Astrocyte of the cerebellum (primary cell): ENCODE measurements at regions not wholly inside any gene's neighbourhood (a gene's known extent, or its start where the extent isn't known, plus 50 kb on each side); places are given as distances from the start of the nearest gene placed in this dataset.
A peak's percentile ranks its signal among the peaks of the same experiment; 100 is the strongest.

Experiments used
- DNase-seq: peaks from one replicate; pipeline ENCODE4 v3.0.0-alpha.2; 2011; ENCODE audit warnings: low read depth
- H3K4me3 ChIP-seq: 2 replicates; pipeline ENCODE4 v1.5.1; 2011; ENCODE audit warnings: mild to moderate bottlenecking, low read depth, low read length, moderate library complexity
- CTCF ChIP-seq: IDR thresholded peaks from 2 replicates; pipeline ENCODE4 v1.5.1; 2012; ENCODE audit warnings: low read length, low read depth, moderate library complexity, mild to moderate bottlenecking; ENCODE audit errors: missing control alignments
- in situ Hi-C: cut with HindIII; loops from 2 replicates; pipeline ENCODE4 v1.10.0; 2017; ENCODE audit warnings: low sequenced_read_pairs

DNA sequence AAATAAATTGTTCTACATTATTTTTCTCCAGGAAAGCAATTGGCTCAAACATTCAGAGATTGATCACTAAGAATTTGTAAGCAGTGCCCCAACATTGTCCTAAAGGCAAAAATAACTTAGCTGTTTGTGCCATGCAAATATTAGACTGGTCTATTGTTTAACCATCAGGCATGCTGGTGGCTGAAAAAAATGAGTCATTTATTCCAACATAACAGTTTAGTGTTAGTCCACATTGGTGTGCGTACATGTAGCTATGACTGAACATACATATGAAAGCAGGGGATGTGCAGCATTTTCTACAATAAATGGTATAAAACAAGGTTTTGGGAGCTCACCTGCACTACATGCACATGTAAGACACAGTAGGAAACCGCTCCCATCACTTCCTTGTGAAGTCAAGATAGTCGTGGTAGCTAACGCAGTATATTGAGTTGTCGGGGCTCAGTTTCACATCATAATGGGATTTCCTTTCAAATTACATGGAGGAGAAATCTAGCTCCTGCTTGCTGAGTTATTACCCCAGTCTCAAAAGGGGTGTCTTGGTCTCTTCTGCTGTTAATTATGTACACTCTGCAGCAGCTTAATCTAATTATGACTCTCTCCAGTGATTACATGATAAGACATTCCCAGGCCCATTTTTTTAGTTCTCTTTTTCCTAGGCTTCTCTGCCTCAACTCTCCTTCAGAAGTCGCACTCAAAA is 199.4 kb downstream of the LYPLAL1 start:
- in situ Hi-C loops, result no loop called here
- no peak for TF ChIP-seq CTCF
- no peak for DNase-seq
- no peak overlapping the region for H3K4me3 ChIP-seq

- in situ Hi-C loops, result no loop called here
These were observed 197.8 kb downstream of the LYPLAL1 start for GRCh38 chr1:219371471-219371870.

GRCh38 chr1:219367496-219367895 is 193.8 kb downstream of the LYPLAL1 start:
- no peak overlapping the region for H3K4me3 ChIP-seq
- in situ Hi-C loops, result no loop called here
- DNase-seq, result no peak
- TF ChIP-seq CTCF, result no peak

More at GRCh38 chr1:219371471-219371870, 197.8 kb downstream of the LYPLAL1 start:
- no peak for TF ChIP-seq CTCF
- no peak for DNase-seq
- H3K4me3 ChIP-seq, result no peak overlapping the region

- in situ Hi-C loops, result no loop called here
- DNase-seq, result peak; percentile 27
- H3K4me3 ChIP-seq, result no peak overlapping the region
- TF ChIP-seq CTCF, result no peak
These were observed 191.8 kb downstream of the LYPLAL1 start for GRCh38 chr1:219365451-219365850.

- H3K4me3 ChIP-seq, result no peak overlapping the region
- no peak for DNase-seq
- no peak for TF ChIP-seq CTCF
- in situ Hi-C loops, result no loop called here
These were observed 189.0 kb downstream of the LYPLAL1 start for GRCh38 chr1:219362702-219363101.

GRCh38 chr1:219359126-219359525 is 185.4 kb downstream of the LYPLAL1 start:
- in situ Hi-C loops, result no loop called here
- no peak for DNase-seq
- no peak overlapping the region for H3K4me3 ChIP-seq
- TF ChIP-seq CTCF, result no peak

GRCh38 chr1:219358080-219358479 is 184.4 kb downstream of the LYPLAL1 start:
- DNase-seq, result no peak
- in situ Hi-C loops, result no loop called here
- TF ChIP-seq CTCF, result no peak
- H3K4me3 ChIP-seq, result no peak overlapping the region
